A549 (cell line): ENCODE measurements at regions not wholly inside any gene's neighbourhood (a gene's known extent, or its start where the extent isn't known, plus 50 kb on each side); places are given as distances from the start of the nearest gene placed in this dataset.

Experiments
- ATAC-seq, 2 experiments: fragments of 200-7000 bp in 1 of 2; fragments of >200 bp in 1 of 2; cut with Nextera tagmentation in 1 of 2; cut with Tn5 transposase in 1 of 2; 3 replicates each; pipeline versions ENCODE4 v1.8.0 to v1.9.1; 2018 to 2020; ENCODE audit warnings: mild to moderate bottlenecking in 1 of 2, moderate library complexity in 1 of 2
- CTCF ChIA-PET: fragments of 300-600 bp; sonication (Branson Sonifier 250); formaldehyde crosslinking; extraction: SDS; loops from one replicate; lab custom pipeline; 2021; ENCODE audit warnings: antibody characterized with exemption, inconsistent platforms; lab: Yijun Ruan, JAX
- POLR2A ChIA-PET: fragments of 350-600 bp; formaldehyde crosslinking; extraction: SDS; loops from one replicate; lab custom pipeline; 2021; ENCODE audit warnings: antibody characterized with exemption, inconsistent platforms; lab: Yijun Ruan, JAX
- DNase-seq, 2 experiments: peaks; one replicate each; pipeline versions ENCODE4 v3.0.0 to v3.0.0-alpha.2; 2011 to 2016; ENCODE audit warnings: low read depth in 1 of 2, low spot score in 1 of 2
- FAIRE-seq: peaks from 2 replicates; lab custom pipeline; 2011; peaks lifted over from hg19 to GRCh38; lab: Jason Lieb, UNC
- H3K27ac ChIP-seq, 2 experiments: fragments of >200 bp; sonication (Bioruptor Twin); formaldehyde crosslinking; 3 replicates each; pipeline ENCODE4 v1.5.1; 2016 to 2017
- H3K4me1 ChIP-seq: fragments of >200 bp; sonication (Bioruptor Twin); formaldehyde crosslinking; 3 replicates; pipeline ENCODE4 v1.6.1; 2016
- H3K4me2 ChIP-seq: fragments of >200 bp; sonication (Bioruptor Twin); formaldehyde crosslinking; 3 replicates; pipeline ENCODE4 v1.6.1; 2016
- H3K4me3 ChIP-seq: fragments of >200 bp; sonication (Bioruptor Twin); formaldehyde crosslinking; 3 replicates; pipeline ENCODE4 v1.5.1; 2016
- H3K9me3 ChIP-seq: fragments of >200 bp; sonication (Bioruptor Twin); formaldehyde crosslinking; 3 replicates; pipeline ENCODE4 v1.6.1; 2016
- CBX2 ChIP-seq: fragments of 200-600 bp; sonication (generic); IDR thresholded peaks from 2 replicates; pipeline ENCODE4 v1.6.1; 2016; ENCODE audit warnings: low read depth, mild to moderate bottlenecking, borderline replicate concordance
- CBX8 ChIP-seq: fragments of 200-600 bp; sonication (generic); IDR thresholded peaks from 2 replicates; pipeline ENCODE4 v1.6.1; 2016
- CTCF ChIP-seq: fragments of >200 bp; sonication (Bioruptor Twin); formaldehyde crosslinking; IDR thresholded peaks from 3 replicates; pipeline ENCODE4 v1.5.1; 2016
- ESRRA ChIP-seq: fragments of 150-350 bp; IDR thresholded peaks from 2 replicates; pipeline ENCODE4 v1.6.1; 2014; ENCODE audit warnings: mild to moderate bottlenecking, low read length, borderline replicate concordance
- HOXA7 ChIP-seq: fragments of 250-450 bp; sonication (Bioruptor Pico); IDR thresholded peaks from 2 replicates; pipeline ENCODE4 v1.5.0; 2020; ENCODE audit warnings: mild to moderate bottlenecking, moderate library complexity
- SMC3 ChIP-seq: fragments of >200 bp; sonication (Bioruptor Twin); formaldehyde crosslinking; IDR thresholded peaks from 3 replicates; pipeline ENCODE4 v1.6.1; 2018; ENCODE audit warnings: inconsistent platforms
- TP53 ChIP-seq: fragments of 250-450 bp; sonication (Bioruptor Pico); IDR thresholded peaks from 2 replicates; pipeline ENCODE4 v1.5.0; 2021; ENCODE audit warnings: mild to moderate bottlenecking, moderate library complexity
- USF2 ChIP-seq: fragments of 450-650 bp; IDR thresholded peaks from 2 replicates; pipeline ENCODE4 v1.6.1; 2014; ENCODE audit warnings: antibody characterized with exemption
- WGBS: methylation state at CpG from one replicate; pipeline ENCODE4 v1.1.6; 2017; ENCODE audit errors: missing lambda C conversion rate; 5-methylcytosine and 5-hydroxymethylcytosine counted together
- small RNA-seq, 6 experiments: library from RNA; depleted of rRNA; stranded (forward); fragments of <200 nt; gene quantifications; one replicate each; pipeline ENCODE3, GENCODE V24; 2012
- TF ChIP-seq, protein P1 (sequence below): fragments of 200-600 bp; sonication (generic); IDR thresholded peaks from 2 replicates; pipeline ENCODE4 v1.6.1; 2016; ENCODE audit warnings: antibody characterized with exemption, mild to moderate bottlenecking, moderate library complexity
- TF ChIP-seq, protein P2 (sequence below): fragments of 250-450 bp; sonication (Bioruptor Pico); IDR thresholded peaks from 2 replicates; pipeline ENCODE4 v1.5.0; 2020; ENCODE audit warnings: low read depth, mild to moderate bottlenecking, moderate library complexity

DNA sequence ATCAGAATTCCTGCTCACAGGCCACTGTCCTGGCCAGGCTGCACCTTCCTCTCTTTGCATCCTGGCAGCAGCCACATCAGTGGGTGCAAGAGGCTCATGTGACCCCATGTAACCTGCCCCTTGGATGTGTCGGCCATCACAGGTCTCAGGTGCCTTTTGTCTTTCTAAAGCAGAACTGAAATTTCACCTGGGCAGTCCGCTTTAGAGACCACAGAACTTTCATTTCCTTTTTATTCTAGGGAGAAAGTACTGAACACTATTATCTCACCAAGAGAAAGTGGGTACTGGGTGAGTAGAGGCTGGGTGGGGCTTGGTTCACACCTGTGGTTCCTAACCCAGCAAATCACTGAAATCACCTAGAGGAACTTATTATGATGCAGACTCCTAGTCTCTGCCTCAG is 51.7 kb upstream of the NUP160 start:
- ATAC-seq: no peak

More for the DNA sequence above, 51.7 kb upstream of the NUP160 start:
- DNase-seq: no peak
- H3K9me3 ChIP-seq: no peaks in the 10 kb centered on the region
- POLR2A ChIA-PET: interaction anchor here (0.6 kb wide), 1 partner anchor 8 kb away, joined by 3 read pairs; no protein-coding TSS in a partner anchor
- H3K27ac ChIP-seq: no peak overlapping the region
- CTCF ChIA-PET: no interaction called here
- H3K4me1 ChIP-seq: no peaks in the 10 kb centered on the region
- H3K4me3 ChIP-seq: no peak overlapping the region
- no peak overlapping the region for H3K4me2 ChIP-seq
- 85% methylated on average over 2 of the region's 2 CpGs for WGBS
- TF ChIP-seq USF2 (no peak), SMC3 (no peak), CBX2 (no peak), CTCF (no peak), TP53 (CRISPR knock-in tag) (no peak), CBX8 (no peak), ESRRA (no peak), HOXA7 (CRISPR knock-in tag) (no peak)
- TF ChIP-seq, protein P1, sequence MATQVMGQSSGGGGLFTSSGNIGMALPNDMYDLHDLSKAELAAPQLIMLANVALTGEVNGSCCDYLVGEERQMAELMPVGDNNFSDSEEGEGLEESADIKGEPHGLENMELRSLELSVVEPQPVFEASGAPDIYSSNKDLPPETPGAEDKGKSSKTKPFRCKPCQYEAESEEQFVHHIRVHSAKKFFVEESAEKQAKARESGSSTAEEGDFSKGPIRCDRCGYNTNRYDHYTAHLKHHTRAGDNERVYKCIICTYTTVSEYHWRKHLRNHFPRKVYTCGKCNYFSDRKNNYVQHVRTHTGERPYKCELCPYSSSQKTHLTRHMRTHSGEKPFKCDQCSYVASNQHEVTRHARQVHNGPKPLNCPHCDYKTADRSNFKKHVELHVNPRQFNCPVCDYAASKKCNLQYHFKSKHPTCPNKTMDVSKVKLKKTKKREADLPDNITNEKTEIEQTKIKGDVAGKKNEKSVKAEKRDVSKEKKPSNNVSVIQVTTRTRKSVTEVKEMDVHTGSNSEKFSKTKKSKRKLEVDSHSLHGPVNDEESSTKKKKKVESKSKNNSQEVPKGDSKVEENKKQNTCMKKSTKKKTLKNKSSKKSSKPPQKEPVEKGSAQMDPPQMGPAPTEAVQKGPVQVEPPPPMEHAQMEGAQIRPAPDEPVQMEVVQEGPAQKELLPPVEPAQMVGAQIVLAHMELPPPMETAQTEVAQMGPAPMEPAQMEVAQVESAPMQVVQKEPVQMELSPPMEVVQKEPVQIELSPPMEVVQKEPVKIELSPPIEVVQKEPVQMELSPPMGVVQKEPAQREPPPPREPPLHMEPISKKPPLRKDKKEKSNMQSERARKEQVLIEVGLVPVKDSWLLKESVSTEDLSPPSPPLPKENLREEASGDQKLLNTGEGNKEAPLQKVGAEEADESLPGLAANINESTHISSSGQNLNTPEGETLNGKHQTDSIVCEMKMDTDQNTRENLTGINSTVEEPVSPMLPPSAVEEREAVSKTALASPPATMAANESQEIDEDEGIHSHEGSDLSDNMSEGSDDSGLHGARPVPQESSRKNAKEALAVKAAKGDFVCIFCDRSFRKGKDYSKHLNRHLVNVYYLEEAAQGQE: no peak
- TF ChIP-seq, protein P2, sequence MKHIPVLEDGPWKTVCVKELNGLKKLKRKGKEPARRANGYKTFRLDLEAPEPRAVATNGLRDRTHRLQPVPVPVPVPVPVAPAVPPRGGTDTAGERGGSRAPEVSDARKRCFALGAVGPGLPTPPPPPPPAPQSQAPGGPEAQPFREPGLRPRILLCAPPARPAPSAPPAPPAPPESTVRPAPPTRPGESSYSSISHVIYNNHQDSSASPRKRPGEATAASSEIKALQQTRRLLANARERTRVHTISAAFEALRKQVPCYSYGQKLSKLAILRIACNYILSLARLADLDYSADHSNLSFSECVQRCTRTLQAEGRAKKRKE (CRISPR knock-in tag): no peak
- no peak for FAIRE-seq

Small RNA genes lying in the stretch of these regions (small RNA-seq; reads per million reads assigned to genes)
- 0 reads per million in 6 experiments for gene AC023232.1
